AG09309 (cell line): ENCODE measurements at regions not wholly inside any gene's neighbourhood (a gene's known extent, or its start where the extent isn't known, plus 50 kb on each side); places are given as distances from the start of the nearest gene placed in this dataset.

Source experiments
- DNase-seq: peaks from one replicate; pipeline ENCODE4 v3.0.0-alpha.2; 2010; ENCODE audit warnings: low read depth
- H3K4me3 ChIP-seq: 2 replicates; pipeline ENCODE4 v1.5.1; 2011; ENCODE audit warnings: mild to moderate bottlenecking, low read depth, low read length, moderate library complexity; ENCODE audit not compliant: control insufficient read depth
- CTCF ChIP-seq: IDR thresholded peaks from 2 replicates; pipeline ENCODE4 v1.5.1; 2011; ENCODE audit warnings: mild to moderate bottlenecking, low read depth, low read length, inconsistent platforms; ENCODE audit not compliant: insufficient read depth, control insufficient read depth; ENCODE audit errors: missing control alignments

- no peak for DNase-seq
- H3K4me3 ChIP-seq, result no peak overlapping the region
- no peak for TF ChIP-seq CTCF
These were observed 206.5 kb upstream of the GOT2 start for GRCh38 chr16:58940609-58941008.

DNA sequence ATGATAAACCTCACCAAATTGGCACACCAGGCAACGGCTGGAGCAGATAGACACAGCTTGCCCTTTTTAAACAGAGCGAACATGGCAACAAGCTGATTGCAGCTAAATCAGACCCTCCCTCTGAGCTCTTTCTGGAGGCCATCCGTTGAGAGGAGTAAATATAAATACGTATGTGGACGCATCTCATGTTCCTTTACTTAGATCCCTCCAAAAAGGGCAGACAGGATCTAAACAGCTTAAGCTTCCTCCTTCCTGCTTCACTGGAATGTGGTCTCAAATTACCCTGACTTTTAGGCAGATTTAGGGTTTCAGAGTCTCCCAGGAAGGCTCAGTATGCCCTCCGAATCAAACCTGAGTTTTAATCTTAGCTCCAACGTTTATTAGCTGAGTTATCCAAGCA is 204.7 kb upstream of the GOT2 start:
- DNase-seq, result no peak
- TF ChIP-seq CTCF, result no peak
- no peak overlapping the region for H3K4me3 ChIP-seq

- no peak for DNase-seq
- H3K4me3 ChIP-seq, result no peak overlapping the region
- no peak for TF ChIP-seq CTCF
These were observed 203.5 kb upstream of the GOT2 start for GRCh38 chr16:58937661-58938060.

DNA sequence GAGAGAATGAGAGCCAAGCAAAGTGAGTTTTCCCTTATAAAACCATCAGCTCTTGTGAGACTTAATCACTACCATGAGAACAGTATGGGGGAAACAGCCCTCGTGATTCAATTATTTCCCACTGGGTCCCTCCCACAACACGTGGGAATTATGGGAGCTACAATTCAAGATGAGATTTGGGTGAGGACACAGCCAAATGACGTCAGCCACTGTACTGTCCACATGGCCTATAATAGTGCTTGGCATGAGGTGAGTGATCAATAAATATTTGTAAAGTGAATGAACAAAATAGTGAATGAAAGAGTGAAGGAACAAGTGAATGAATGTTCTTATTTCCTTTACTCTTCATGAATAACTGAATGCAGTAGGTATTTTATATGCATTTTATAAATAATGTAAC is 199.1 kb upstream of the GOT2 start:
- DNase-seq, result no peak
- no peak overlapping the region for H3K4me3 ChIP-seq
- no peak for TF ChIP-seq CTCF

DNA sequence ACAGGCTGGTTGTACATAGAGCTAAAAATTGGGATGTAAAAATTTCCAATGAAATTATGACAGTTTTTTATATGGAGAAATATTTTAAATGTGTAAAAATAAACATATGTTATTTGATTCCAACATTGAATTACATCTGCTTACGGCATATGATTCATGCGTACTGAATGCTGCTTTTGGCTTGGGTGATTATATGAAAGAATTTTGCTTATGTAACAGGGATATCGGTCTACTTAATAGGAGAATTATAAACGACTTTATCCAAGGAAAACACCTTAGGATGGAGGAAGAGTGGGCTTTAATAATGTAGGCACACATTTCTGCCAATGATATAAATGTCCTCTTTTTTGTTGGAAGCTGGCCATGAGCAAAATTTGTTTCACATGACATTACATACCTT is 197.3 kb upstream of the GOT2 start:
- DNase-seq, result no peak
- no peak overlapping the region for H3K4me3 ChIP-seq
- no peak for TF ChIP-seq CTCF

DNA sequence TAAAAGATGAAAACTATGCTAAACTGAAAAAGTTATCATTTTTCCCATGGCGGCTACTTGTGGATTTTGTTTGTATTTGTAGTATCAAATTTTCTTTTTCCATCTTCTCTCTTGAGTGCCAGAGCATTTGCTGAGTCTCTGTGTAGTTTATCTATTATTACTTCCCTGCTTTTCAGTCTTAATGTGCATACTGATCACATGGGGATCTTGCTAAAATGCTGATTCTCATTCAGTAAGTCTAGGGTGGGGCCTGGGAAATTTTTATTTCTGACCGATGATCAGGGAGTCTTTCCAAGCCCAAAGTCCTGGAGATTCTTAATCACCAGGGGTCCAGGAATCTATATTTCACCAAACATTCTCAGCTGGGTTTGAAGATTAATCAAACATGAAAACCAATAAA is 189.0 kb upstream of the GOT2 start:
- H3K4me3 ChIP-seq, result no peak overlapping the region
- DNase-seq, result no peak
- no peak for TF ChIP-seq CTCF

- DNase-seq, result no peak
- no peak overlapping the region for H3K4me3 ChIP-seq
- no peak for TF ChIP-seq CTCF
These were observed 179.3 kb upstream of the GOT2 start for GRCh38 chr16:58913456-58913855.
